Stomach (tissue), 4 donors: ENCODE measurements at regions not wholly inside any gene's neighbourhood (a gene's known extent, or its start where the extent isn't known, plus 50 kb on each side); places are given as distances from the start of the nearest gene placed in this dataset.

Experiments used
- POLR2A ChIP-seq, 4 donors: fragments of 450-650 bp; IDR thresholded peaks; one replicate each; pipeline ENCODE4 v1.6.1; 2016; ENCODE audit warnings: antibody characterized with exemption in 4 of 4, control low read depth in 2 of 4, mild to moderate bottlenecking in 1 of 4, moderate library complexity in 1 of 4
- TF ChIP-seq, protein P1 (sequence below), 7 experiments: fragments of 450-650 bp in 4 of 7; fragments of 200-600 bp in 3 of 7; sonication (generic) in 3 of 7; IDR thresholded peaks; one replicate each; pipeline ENCODE4 v1.5.1; 2016 to 2019; ENCODE audit warnings: antibody characterized with exemption in 7 of 7, control low read depth in 2 of 7, mild to moderate bottlenecking in 1 of 7

GRCh38 chr13:60690604-60691003 lies 293.6 kb downstream of the TDRD3 start:
- TF ChIP-seq, protein P1, sequence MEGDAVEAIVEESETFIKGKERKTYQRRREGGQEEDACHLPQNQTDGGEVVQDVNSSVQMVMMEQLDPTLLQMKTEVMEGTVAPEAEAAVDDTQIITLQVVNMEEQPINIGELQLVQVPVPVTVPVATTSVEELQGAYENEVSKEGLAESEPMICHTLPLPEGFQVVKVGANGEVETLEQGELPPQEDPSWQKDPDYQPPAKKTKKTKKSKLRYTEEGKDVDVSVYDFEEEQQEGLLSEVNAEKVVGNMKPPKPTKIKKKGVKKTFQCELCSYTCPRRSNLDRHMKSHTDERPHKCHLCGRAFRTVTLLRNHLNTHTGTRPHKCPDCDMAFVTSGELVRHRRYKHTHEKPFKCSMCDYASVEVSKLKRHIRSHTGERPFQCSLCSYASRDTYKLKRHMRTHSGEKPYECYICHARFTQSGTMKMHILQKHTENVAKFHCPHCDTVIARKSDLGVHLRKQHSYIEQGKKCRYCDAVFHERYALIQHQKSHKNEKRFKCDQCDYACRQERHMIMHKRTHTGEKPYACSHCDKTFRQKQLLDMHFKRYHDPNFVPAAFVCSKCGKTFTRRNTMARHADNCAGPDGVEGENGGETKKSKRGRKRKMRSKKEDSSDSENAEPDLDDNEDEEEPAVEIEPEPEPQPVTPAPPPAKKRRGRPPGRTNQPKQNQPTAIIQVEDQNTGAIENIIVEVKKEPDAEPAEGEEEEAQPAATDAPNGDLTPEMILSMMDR (IDR thresholded peaks at IDR 0.05), result no peak
- no peak for TF ChIP-seq POLR2A (IDR thresholded peaks at IDR 0.05)
